SK-N-SH treated with all-trans-retinoic acid at 6 μM for 48 hours (cell line): ENCODE measurements at regions not wholly inside any gene's neighbourhood (a gene's known extent, or its start where the extent isn't known, plus 50 kb on each side); places are given as distances from the start of the nearest gene placed in this dataset.
A peak's percentile ranks its signal among the peaks of the same experiment; 100 is the strongest.

Experiments
- ATAC-seq: fragments of 200-7000 bp; cut with Tn5 transposase; 3 replicates; pipeline ENCODE4 v1.9.1; 2020; ENCODE audit warnings: mild to moderate bottlenecking, moderate library complexity
- ARNTL ChIP-seq: fragments of 450-650 bp; formaldehyde crosslinking; IDR thresholded peaks from 2 replicates; pipeline ENCODE4 v1.5.0; 2020; ENCODE audit warnings: low read depth, mild to moderate bottlenecking, moderate library complexity, borderline replicate concordance
- BACH2 ChIP-seq: fragments of 250-450 bp; sonication (Bioruptor Pico); IDR thresholded peaks from 2 replicates; pipeline ENCODE4 v1.9.0; 2021; ENCODE audit warnings: mild to moderate bottlenecking, borderline replicate concordance
- CREB5 ChIP-seq: fragments of 250-450 bp; sonication (Bioruptor Pico); IDR thresholded peaks from 2 replicates; pipeline ENCODE4 v1.5.1; 2020; ENCODE audit warnings: low read depth, mild to moderate bottlenecking, moderate library complexity
- CSDC2 ChIP-seq: fragments of 250-450 bp; sonication (Bioruptor Pico); IDR thresholded peaks from 2 replicates; pipeline ENCODE4 v1.5.0; 2020; ENCODE audit warnings: mild to moderate bottlenecking, moderate library complexity
- CSRNP3 ChIP-seq: fragments of 250-450 bp; sonication (Bioruptor Pico); IDR thresholded peaks from 2 replicates; pipeline ENCODE4 v1.5.1; 2021; ENCODE audit warnings: mild to moderate bottlenecking, moderate library complexity
- ESRRG ChIP-seq: fragments of 250-450 bp; sonication (Bioruptor Pico); IDR thresholded peaks from 2 replicates; pipeline ENCODE4 v1.6.1; 2021; ENCODE audit warnings: mild to moderate bottlenecking
- GLIS3 ChIP-seq: fragments of 250-450 bp; sonication (Bioruptor Pico); IDR thresholded peaks from 2 replicates; pipeline ENCODE4 v1.5.0; 2020; ENCODE audit warnings: mild to moderate bottlenecking, moderate library complexity
- ISL1 ChIP-seq: fragments of 250-450 bp; sonication (Bioruptor Pico); IDR thresholded peaks from 2 replicates; pipeline ENCODE4 v2.1.2; 2022; ENCODE audit warnings: mild to moderate bottlenecking, moderate library complexity
- OSR1 ChIP-seq: fragments of 250-450 bp; sonication (Bioruptor Pico); IDR thresholded peaks from 2 replicates; pipeline ENCODE4 v1.8.0; 2022; ENCODE audit warnings: moderate library complexity, mild to moderate bottlenecking, inconsistent platforms
- PATZ1 ChIP-seq: fragments of 250-450 bp; sonication (Bioruptor Pico); IDR thresholded peaks from 2 replicates; pipeline ENCODE4 v1.8.0; 2020; ENCODE audit warnings: mild to moderate bottlenecking, moderate library complexity, borderline replicate concordance
- POU6F1 ChIP-seq: fragments of 250-450 bp; sonication (Bioruptor Pico); IDR thresholded peaks from 2 replicates; pipeline ENCODE4 v1.8.0; 2021; ENCODE audit warnings: low read depth, mild to moderate bottlenecking, moderate library complexity, borderline replicate concordance
- RARB ChIP-seq: fragments of 250-450 bp; sonication (Bioruptor Pico); IDR thresholded peaks from 2 replicates; pipeline ENCODE4 v1.8.0; 2021; ENCODE audit warnings: mild to moderate bottlenecking, moderate library complexity
- TOX ChIP-seq: fragments of 250-450 bp; sonication (Bioruptor Pico); IDR thresholded peaks from 2 replicates; pipeline ENCODE4 v1.8.0; 2021; ENCODE audit warnings: mild to moderate bottlenecking, moderate library complexity, borderline replicate concordance
- TSHZ2 ChIP-seq: fragments of 250-450 bp; sonication (Bioruptor Pico); IDR thresholded peaks from 2 replicates; pipeline ENCODE4 v1.5.0; 2020; ENCODE audit warnings: mild to moderate bottlenecking, moderate library complexity
- ZC3H10 ChIP-seq: fragments of 250-450 bp; sonication (Bioruptor Pico); IDR thresholded peaks from 2 replicates; pipeline ENCODE4 v1.5.1; 2021; ENCODE audit warnings: mild to moderate bottlenecking, moderate library complexity
- ZFP3 ChIP-seq: fragments of 250-450 bp; sonication (Bioruptor Pico); IDR thresholded peaks from 2 replicates; pipeline ENCODE4 v1.5.0; 2020; ENCODE audit warnings: mild to moderate bottlenecking, moderate library complexity
- ZFP30 ChIP-seq: fragments of 450-650 bp; formaldehyde crosslinking; IDR thresholded peaks from 2 replicates; pipeline ENCODE4 v1.5.0; 2022; ENCODE audit warnings: mild to moderate bottlenecking, moderate library complexity
- ZNF565 ChIP-seq: fragments of 450-650 bp; formaldehyde crosslinking; conservative IDR thresholded peaks from 2 replicates; pipeline ENCODE4 v1.5.0; 2020; ENCODE audit warnings: low read depth, mild to moderate bottlenecking, moderate library complexity
- ZNF8 ChIP-seq: fragments of 450-650 bp; formaldehyde crosslinking; IDR thresholded peaks from 2 replicates; pipeline ENCODE4 v1.5.0; 2020; ENCODE audit warnings: mild to moderate bottlenecking, moderate library complexity

- TF ChIP-seq ZC3H10 (CRISPR knock-in tag), result no peak
- TF ChIP-seq ZNF565 (CRISPR knock-in tag), result no peak
- ATAC-seq, result no peak
Measured at GRCh38 chr5:56530626-56531138, 284.7 kb upstream of the MAP3K1 start.

GRCh38 chr5:56529666-56530430, 285.5 kb upstream of the MAP3K1 start:
- no peak for ATAC-seq
- TF ChIP-seq PATZ1 (CRISPR knock-in tag) (no peak), POU6F1 (CRISPR knock-in tag) (no peak), CSDC2 (CRISPR knock-in tag) (no peak), ISL1 (no peak)
- TF ChIP-seq, all 23 proteins: peak for 0

- TF ChIP-seq PATZ1 (CRISPR knock-in tag) (no peak), ZFP30 (CRISPR knock-in tag) (no peak), ZC3H10 (CRISPR knock-in tag) (no peak), OSR1 (CRISPR knock-in tag) (no peak), RARB (CRISPR knock-in tag) (no peak)
- ATAC-seq, result no peak
Measured at GRCh38 chr5:56527174-56527573, 288.2 kb upstream of the MAP3K1 start.

- peak; percentile 61 for ATAC-seq
- TF ChIP-seq BACH2 (CRISPR knock-in tag) (no peak), ZFP30 (CRISPR knock-in tag) (no peak), CSRNP3 (no peak), ESRRG (CRISPR knock-in tag) (no peak), CSDC2 (CRISPR knock-in tag) (no peak), ARNTL (CRISPR knock-in tag) (no peak), CREB5 (CRISPR knock-in tag) (no peak), ISL1 (no peak), OSR1 (CRISPR knock-in tag) (no peak), ZFP3 (no peak), ZC3H10 (CRISPR knock-in tag) (no peak), TOX (CRISPR knock-in tag) (no peak), TSHZ2 (CRISPR knock-in tag) (no peak), ZNF8 (no peak), GLIS3 (no peak), PATZ1 (CRISPR knock-in tag) (no peak), ZNF565 (CRISPR knock-in tag) (no peak), RARB (CRISPR knock-in tag) (no peak)
Measured at GRCh38 chr5:56525113-56525512, 290.2 kb upstream of the MAP3K1 start.
